HG02981 (cell line): ENCODE measurements at regions not wholly inside any gene's neighbourhood (a gene's known extent, or its start where the extent isn't known, plus 50 kb on each side); places are given as distances from the start of the nearest gene placed in this dataset.

Source experiments
- ATAC-seq: cut with Tn5 transposase; IDR thresholded peaks from one replicate; pipeline ENCODE4 v1.9.1; 2021; ENCODE audit warnings: mild to moderate bottlenecking, moderate library complexity; ENCODE audit not compliant: unreplicated experiment

DNA sequence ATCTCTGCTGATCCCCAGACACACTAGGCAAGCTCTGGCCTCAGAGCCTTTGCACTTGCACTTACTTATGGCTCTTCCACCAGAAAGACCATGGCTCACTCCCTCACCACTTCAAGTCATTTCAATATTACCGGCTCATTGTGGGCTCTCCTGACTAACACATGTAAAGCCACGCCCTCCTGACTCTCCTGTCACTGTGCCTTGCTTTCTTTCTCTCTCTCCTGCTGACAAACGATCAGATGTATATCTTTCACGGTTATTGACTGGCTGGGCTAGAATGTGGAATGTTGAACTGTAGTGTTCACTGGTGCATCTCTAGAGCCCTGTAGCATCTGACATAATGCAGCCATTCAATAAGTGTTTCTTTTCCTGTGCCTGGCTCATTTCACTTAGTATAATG lies 425.1 kb downstream of the RAB28 start:
- no peak for ATAC-seq

DNA sequence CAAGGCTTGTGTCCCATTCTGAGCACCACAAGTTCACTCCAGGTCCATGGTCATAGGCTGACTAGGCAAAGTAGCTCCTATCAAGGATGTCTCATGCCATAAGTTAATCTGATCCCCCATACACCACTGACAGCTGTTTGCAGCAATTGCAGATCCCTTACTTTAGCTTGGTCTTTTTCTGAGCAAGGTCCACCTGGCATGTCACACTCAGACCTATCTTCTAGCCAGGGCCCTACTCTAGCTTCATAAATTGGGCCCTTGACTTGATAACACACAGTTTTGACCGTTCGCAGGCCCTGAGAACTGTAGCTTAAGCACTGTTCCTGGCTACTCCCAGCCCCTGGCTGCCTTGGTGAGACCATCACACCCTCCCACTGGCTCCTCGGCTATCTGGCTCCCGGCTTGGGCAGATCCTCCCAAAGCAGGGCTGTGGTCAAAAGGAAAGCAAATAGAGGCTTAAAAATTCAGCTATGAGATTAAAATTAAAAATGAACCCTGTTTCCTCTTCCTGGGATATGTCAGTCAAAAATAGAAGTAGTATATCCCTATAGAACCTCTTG lies 427.4 kb downstream of the RAB28 start:
- ATAC-seq: no peak

- ATAC-seq: no peak
Measured at GRCh38 chr4:13054420-13054970, 429.6 kb downstream of the RAB28 start.

GRCh38 chr4:13047591-13047990 lies 436.5 kb downstream of the RAB28 start:
- ATAC-seq: no peak

- ATAC-seq: no peak
Measured at GRCh38 chr4:13036841-13037240, 447.3 kb downstream of the RAB28 start.

DNA sequence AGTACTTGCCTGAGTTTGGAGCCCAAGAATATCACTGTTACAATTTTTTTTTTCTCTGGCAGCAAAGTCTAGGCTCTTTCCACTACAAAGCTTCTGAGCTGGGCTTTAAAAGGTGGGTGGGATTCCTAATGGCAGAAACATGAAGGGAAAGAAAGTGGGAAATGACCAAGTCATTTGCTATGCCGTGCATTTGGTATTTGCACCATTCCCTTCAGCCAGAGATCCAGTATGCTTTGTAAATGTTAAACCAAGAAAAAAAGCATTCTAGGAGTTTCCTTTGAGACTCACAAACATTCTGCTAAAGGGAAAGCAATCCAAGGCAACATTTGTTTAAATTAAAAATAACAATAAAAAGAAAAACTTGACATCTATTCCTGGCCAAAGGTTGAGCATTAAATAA lies 451.2 kb downstream of the RAB28 start:
- no peak for ATAC-seq

- ATAC-seq: no peak
Measured at GRCh38 chr4:13024147-13025105, 459.7 kb downstream of the RAB28 start.

- no peak for ATAC-seq
Measured at GRCh38 chr4:13007802-13008470, 476.2 kb downstream of the RAB28 start.

- ATAC-seq: no peak
Measured at GRCh38 chr4:12993923-12994322, 490.2 kb downstream of the RAB28 start.

DNA sequence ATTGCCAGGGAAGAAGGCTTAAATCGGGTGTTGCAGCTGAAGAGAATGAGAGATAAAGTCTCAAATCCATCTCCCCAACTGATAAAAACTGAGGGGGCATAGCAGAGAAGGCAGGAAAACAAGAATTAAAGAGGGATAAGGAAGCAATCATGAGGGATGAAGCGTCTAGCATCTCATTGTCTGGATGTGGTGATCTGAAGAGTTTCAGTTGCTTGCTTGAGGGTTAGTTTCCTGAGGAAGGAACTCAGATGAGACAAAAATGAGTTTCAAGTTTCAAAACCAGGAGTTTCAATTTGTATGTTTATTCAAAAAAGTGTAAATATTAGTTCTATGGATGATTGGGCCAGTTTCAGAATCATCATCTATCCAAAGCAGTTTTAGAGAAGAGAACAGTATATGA lies 496.9 kb downstream of the RAB28 start:
- ATAC-seq: no peak

DNA sequence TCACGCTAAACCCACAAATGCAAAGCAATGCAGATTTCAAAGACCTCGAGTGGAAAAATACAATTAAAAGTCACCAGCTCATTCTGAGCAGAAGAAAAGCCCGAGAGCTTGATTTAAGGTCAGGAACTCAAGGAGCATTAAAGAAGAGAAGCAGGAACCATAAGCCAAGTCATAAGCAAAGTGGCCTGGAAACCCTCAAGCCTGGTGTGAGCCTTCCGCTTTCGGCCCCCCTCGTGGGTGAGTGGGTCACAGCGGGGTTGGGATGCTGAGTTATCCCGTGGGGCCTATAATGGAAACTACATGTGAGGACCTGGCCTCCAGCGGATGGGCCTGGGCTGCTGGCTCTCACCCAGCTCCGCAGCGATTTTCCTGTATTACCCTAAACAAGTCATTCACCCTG lies 504.3 kb downstream of the RAB28 start:
- no peak for ATAC-seq

GRCh38 chr4:12978310-12978709 lies 505.8 kb downstream of the RAB28 start:
- ATAC-seq: no peak

- no peak for ATAC-seq
Measured at GRCh38 chr4:12975511-12975910, 508.6 kb downstream of the RAB28 start.

DNA sequence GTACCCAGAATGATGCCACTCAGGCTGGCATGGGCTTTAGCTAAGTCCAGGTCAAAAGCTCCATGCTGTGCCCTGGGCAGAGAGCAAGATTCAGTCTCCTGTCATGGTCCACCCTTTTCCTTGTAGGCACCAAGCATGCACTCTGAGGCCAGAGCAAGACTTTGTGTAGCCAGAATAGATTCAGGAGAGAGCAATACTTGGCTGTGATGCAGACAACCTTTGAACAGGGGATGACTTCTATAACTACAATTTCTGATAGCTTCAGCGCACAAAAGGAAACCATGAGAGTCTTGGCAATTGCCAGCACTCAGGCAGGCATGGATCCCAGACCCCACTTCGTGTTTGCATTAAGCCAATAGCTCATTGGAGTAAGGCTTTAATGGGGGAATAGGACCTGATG lies 510.6 kb downstream of the RAB28 start:
- ATAC-seq: no peak

- no peak for ATAC-seq
Measured at GRCh38 chr4:12968345-12968744, 515.8 kb downstream of the RAB28 start.

DNA sequence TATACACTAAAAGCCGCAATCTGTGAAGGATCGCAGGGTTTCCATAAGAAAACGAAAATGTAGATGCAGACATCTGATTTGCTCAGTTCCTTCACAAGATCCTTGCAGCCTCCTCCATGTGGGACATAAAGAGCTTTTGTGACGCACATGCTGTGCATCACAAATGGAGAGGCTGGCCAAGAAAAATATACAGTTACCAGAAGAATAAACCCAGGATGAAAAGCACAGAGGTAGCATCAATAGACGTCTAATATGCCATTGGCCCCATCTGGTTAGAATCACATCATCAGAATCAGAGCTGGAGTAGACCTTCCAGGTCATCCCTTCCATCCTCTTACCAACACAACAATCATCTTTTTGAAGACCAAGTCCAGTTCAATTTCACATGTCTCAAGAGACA lies 517.4 kb downstream of the RAB28 start:
- ATAC-seq: no peak

- ATAC-seq: no peak
Measured at GRCh38 chr4:12965334-12965733, 518.8 kb downstream of the RAB28 start.

DNA sequence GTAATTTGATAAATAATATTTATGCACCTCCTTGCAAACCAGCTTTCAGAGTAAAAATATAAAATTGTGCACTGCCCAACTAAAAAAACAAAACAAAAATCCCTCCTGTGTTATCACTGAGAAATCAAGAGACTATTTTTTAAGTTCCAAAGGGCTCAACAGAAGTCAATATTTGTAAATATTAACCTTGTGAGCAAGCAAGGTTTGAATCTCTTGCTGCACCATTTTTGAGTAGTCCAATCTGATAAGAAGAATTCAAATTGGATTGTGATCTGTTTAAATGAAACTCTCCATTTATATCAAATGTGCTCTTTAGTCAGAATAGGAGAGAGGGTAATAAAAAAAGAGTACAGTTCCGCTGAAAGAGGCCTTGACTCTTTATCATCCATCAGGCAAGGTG lies 520.2 kb downstream of the RAB28 start:
- no peak for ATAC-seq

DNA sequence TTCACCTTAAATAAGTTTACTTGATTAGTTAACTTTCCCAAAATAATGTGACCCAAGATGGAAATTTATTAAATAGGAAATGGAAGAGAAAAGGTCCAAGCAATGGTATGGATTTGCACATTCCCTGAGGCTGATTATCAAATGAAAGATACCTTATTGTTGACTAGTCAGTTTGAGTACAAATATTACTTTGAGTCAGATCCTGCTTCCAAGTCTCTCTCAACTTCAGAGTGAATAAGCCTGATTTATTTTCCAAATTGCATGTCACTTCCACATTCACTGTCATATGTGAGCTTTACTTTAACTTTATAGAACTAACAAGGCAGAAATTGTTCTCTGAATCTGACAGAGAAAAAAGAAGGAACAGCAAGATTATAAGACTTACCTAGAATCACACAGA lies 520.8 kb downstream of the RAB28 start:
- no peak for ATAC-seq

GRCh38 chr4:12961713-12962112 lies 522.4 kb downstream of the RAB28 start:
- ATAC-seq: no peak

- no peak for ATAC-seq
Measured at GRCh38 chr4:12958436-12958835, 525.7 kb downstream of the RAB28 start.

GRCh38 chr4:12957108-12957507 lies 527.0 kb downstream of the RAB28 start:
- no peak for ATAC-seq
